NCI-H2227 (cell line): ENCODE measurements at regions not wholly inside any gene's neighbourhood (a gene's known extent, or its start where the extent isn't known, plus 50 kb on each side); places are given as distances from the start of the nearest gene placed in this dataset.
"Not testable (repeated sequence)": the region's sequence is repeated elsewhere in the genome, so short reads cannot be mapped to it uniquely, and the experiment has no call there.

ENCODE experiments used
- DNase-seq: peaks from one replicate; lab custom pipeline; 2025; ENCODE audit not compliant: unreplicated experiment; lab: John Stamatoyannopoulos, UW

GRCh38 chr20:58043236-58044140, 185.0 kb downstream of the ANKRD60 start:
- no peak for DNase-seq

GRCh38 chr20:58042591-58042990, 185.9 kb downstream of the ANKRD60 start:
- no peak for DNase-seq

- DNase-seq: no peak
These were observed 187.8 kb downstream of the ANKRD60 start for GRCh38 chr20:58040447-58041290.

- no peak for DNase-seq
These were observed 189.0 kb downstream of the ANKRD60 start for GRCh38 chr20:58039274-58040092.

GRCh38 chr20:58038123-58038654, 190.3 kb downstream of the ANKRD60 start:
- DNase-seq: no peak

GRCh38 chr20:58037631-58038030, 190.8 kb downstream of the ANKRD60 start:
- DNase-seq: no peak

GRCh38 chr20:58033026-58033536, 195.4 kb downstream of the ANKRD60 start:
- no peak for DNase-seq

GRCh38 chr20:58032599-58032998, 195.9 kb downstream of the ANKRD60 start:
- DNase-seq: no peak

- not testable (repeated sequence) for DNase-seq
These were observed 197.1 kb downstream of the ANKRD60 start for GRCh38 chr20:58031350-58031749.

- DNase-seq: no peak
These were observed 200.3 kb downstream of the ANKRD60 start for GRCh38 chr20:58028123-58028522.

- DNase-seq: no peak
These were observed 202.1 kb downstream of the ANKRD60 start for GRCh38 chr20:58026361-58026760.

GRCh38 chr20:58025233-58025632, 203.2 kb downstream of the ANKRD60 start:
- no peak for DNase-seq

- no peak for DNase-seq
These were observed 204.2 kb downstream of the ANKRD60 start for GRCh38 chr20:58024241-58024721.

- DNase-seq: no peak
These were observed 204.7 kb downstream of the ANKRD60 start for GRCh38 chr20:58023781-58024180.

- no peak for DNase-seq
These were observed 205.1 kb downstream of the ANKRD60 start for GRCh38 chr20:58023346-58023745.

- no peak for DNase-seq
These were observed 205.7 kb downstream of the ANKRD60 start for GRCh38 chr20:58022711-58023110.

- no peak for DNase-seq
These were observed 207.0 kb downstream of the ANKRD60 start for GRCh38 chr20:58021481-58021880.

GRCh38 chr20:58020656-58021454, 207.6 kb downstream of the ANKRD60 start:
- no peak for DNase-seq

- no peak for DNase-seq
These were observed 208.4 kb downstream of the ANKRD60 start for GRCh38 chr20:58019850-58020625.
